HG02798 (cell line): ENCODE measurements at regions not wholly inside any gene's neighbourhood (a gene's known extent, or its start where the extent isn't known, plus 50 kb on each side); places are given as distances from the start of the nearest gene placed in this dataset.
A peak's percentile ranks its signal among the peaks of the same experiment; 100 is the strongest.
"Not testable (repeated sequence)": the region's sequence is repeated elsewhere in the genome, so short reads cannot be mapped to it uniquely, and the experiment has no call there.

ENCODE experiments used
- ATAC-seq: cut with Tn5 transposase; IDR thresholded peaks from one replicate; pipeline ENCODE4 v1.9.1; 2021; ENCODE audit warnings: mild to moderate bottlenecking; ENCODE audit not compliant: unreplicated experiment, poor library complexity

DNA sequence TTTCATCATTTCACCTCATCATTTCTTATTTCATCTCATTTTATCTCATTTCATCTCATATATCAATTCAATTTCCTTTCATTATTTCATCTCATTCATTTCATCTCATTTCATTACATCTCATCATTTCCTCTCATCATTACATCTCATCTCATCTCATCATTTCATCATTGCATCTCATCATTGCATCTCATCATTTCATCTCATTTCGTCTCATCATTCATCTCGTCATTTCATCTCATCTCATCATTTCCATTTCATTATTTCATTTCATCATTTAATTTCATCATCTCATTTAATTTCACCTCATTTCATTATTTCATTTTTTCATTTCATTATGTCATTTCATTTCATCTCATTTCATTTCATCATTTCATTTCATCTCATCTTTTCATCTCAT, 168.5 kb upstream of the FAM72C start:
- not testable (repeated sequence) for ATAC-seq

DNA sequence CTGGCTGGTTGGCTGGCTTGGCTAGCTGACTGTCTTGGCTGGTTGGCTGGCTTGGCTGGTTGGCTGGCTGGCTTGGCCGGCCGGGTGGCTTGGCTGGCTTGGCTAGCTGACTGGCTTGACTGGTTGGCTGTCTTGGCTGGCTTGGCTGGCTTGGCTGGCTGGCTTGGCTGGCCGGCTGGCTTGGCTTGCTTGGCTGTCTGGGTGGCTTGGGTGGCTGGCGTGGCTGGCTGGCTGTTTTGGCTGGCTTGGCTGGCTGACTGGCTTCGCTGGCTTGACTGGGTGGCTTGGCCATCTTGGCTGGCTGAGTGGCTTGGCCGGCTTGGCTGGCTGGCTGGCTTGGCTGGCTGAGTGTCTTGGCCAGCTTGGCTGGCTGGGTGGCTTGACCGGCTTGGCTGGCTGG, 133.2 kb upstream of the FAM72C start:
- not testable (repeated sequence) for ATAC-seq

DNA sequence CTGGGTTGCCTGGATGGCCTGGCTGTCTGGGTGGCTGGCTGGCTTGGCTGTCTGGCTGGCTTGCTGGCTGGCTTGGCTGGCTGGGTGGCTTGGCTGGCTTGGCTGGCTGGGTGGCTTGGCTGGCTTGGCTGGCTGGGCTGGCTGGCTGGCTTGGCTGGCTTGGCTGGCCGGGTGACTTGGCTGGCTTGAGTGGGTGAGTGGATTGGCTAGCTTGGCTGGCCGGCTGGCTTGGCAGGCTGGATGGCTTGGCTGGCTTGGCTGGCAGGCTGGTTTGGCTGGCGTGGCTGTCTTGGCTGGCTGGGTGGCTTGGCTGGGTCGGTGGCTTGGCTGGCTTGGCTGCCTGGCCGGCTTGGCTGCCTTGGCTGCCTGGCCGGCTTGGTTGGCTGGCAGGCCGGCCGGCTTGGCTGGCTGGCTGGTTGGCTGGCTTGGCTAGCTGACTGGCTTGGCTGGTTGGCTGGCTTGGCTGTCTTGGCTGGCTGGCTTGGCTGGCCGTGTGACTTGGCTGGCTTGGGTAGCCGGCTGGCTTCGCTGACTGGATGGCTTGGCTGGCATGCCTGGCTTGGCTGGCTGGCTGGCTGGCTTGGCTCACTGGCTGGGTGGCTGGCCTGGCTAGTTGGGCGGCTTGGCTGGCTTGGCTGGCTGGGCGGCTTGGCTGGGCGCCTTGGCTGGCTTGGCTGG, 132.4 kb upstream of the FAM72C start:
- ATAC-seq = not testable (repeated sequence)

DNA sequence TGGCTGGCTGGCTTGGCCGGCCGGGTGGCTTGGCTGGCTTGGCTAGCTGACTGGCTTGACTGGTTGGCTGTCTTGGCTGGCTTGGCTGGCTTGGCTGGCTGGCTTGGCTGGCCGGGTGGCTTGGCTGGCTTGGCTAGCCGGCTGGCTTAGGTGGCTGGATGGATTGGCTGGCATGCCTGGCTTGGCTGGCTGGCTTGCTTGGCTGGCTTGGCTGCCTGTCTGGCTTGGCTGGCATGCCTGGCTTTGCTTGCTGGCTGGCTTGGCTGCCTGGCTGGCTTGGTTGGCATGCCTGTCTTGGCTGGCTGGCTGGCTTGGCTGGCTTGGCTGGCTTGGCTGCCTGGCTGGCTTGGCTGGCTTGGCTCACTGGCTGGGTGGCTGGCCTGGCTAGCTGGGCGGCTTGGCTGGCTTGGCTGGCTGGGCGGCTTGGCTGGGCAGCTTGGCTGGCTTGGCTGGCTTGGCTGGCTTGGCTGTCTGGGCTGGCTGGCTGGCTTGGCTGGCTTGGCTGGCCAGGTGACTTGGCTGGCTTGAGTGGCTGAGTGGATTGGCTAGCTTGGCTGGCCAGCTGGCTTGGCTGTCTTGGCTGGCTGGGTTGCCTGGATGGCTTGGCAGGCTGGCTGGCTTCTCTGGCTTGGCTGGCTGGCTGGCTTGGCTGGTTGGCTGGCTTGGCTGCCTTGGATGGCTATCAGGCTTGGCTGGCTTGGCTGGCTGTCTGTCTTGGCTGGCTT, 131.5 kb upstream of the FAM72C start:
- not testable (repeated sequence) for ATAC-seq

DNA sequence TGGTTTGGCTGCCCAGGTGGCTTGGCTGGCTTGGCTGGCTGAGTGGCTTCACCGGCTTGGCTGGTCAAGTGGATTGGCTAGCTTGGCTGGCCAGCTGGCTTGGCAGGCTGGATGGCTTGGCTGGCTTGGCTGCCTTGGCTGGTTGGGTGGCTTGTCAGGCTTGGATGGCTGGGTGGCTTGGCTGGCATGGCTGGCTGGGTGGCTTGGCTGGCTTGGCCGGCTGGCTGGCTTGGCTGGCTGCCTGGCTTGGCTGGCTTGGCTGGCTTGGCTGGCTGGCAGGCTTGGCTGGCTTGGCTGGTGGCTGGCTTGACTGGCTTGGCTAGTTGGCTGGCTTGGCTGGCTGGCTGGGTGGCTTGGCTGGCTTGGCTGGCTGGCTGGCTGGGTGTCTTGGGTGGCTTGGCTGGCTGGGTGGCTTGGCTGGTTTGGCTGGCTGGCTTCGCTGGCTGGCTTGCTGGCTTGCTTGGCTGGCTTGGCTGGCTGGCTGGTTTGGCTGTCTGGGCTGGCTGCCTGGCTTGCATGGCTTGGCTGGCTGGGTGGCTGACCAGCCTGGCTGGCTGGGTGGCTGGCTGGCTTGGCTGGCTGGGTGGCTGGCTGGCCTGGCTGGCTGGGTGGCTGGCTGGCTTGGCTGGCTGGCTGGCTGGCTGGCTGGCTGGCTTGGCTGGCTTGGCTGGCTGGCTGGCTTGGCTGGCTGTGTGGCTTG, 130.4 kb upstream of the FAM72C start:
- not testable (repeated sequence) for ATAC-seq

DNA sequence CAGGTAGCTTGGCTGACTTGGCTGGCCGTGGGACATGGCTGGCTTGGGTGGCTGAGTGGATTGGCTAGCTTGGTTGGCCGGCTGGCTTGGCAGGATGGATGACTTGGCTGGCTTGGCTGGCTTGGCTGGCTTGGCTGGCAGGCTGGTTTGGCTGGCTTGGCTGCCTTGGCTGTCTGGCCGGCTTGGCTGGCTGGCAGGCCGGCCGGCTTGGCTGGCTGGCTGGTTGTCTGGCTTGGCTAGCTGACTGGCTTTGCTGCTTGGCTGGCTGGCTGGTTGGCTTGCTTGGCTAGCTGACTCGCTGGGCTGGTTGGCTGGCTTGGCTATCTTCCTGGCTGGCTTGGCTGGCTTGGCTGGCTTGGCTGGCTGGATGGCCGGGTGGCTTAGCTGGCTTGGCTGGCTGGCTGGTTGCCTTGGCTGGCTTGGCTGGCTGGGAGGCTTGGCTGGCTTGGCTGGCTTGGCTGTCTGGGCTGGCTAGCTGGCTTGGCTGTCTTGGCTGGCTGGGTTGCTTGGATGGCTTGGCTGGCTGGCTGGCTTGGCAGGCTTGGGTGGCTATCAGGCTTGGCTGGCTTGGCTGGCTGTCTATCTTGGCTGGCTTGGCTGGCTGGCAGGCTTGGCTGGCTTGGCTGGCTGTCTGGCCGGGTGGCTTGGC, 129.7 kb upstream of the FAM72C start:
- ATAC-seq = no peak

DNA sequence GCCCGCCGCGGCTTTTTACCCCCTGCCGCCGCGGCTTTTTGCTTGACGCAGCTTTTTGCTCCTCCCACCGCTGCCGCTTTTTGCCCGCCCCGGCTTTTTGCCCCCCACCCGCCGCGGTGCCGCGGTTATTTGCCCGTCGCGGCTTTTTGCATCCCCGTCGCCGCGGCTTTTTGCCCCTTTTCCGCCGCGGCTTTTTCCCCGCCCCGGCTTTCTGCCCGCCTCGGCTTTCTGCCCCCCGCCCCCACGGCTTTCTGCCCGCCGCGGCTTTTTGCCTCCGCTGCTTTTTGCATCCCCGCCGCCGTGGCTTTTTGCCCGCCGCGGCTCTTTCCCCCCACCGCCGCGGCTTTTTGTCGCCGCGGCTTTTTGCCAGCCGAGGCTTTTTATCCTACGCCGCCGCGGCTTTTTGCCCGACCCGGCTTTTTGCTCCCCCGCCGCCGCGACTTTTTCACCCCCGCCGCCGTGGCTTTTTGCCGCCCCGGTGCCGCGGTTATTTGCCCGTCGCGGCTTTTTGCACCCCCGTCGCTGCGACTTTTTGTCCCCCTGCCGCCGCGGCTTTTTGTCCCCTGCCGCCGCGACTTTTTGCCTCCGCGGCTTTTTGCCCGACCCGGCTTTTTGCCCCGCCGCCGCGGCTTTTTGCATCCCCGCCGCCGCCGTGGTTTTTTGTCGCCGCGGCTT, 105.5 kb upstream of the FAM72C start:
- ATAC-seq = not testable (repeated sequence)

DNA sequence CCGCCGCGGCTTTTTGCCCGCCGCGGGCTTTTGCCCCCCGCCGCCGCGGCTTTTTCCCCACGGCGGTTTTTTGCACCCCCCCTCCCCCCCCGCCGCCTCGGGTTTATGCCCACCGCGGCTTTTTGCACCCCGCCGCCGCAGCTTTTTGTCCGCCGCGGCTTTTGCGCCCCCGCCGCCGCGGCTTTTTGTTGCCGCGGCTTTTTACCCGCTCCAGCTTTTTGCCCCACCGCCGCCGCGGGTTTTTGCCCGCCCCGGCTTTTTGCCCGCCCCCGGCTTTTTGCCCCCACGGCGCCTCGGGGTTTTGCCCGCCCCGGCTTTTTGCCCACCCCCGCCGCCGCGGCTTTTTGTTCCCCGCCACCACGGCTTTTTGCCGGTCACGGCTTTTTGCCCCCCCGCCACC, 104.9 kb upstream of the FAM72C start:
- ATAC-seq = not testable (repeated sequence)

DNA sequence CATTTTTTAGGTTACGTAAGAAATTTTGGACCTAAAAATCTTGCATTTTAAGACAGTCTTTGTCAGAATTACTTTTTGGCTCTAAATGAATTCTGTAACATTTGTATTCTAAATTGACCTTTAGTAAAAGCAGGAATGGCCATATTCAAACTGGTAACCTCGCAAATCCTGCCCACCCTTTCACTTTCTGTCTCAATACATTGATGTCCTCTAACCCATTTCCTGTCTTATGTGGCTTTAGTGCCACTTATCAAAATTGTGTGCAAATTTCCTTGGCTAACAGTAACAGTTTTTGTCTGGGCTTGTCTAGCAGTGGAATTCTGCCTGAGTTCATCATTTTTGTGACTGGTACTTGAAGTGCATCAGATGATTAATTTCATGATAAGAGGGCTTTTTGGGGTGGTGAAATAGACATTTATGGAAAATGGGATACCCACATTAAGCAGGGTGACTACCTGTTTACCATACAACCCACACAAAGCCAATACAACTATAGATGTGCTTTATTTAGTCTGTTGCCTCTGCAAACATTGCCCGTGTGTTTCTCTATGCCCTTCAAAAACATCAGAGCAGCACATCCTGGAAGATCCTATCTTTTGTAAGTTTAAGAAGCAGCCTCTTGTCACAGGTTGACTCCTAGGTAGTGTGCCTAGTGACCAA, 98.7 kb upstream of the FAM72C start:
- ATAC-seq = not testable (repeated sequence)

DNA sequence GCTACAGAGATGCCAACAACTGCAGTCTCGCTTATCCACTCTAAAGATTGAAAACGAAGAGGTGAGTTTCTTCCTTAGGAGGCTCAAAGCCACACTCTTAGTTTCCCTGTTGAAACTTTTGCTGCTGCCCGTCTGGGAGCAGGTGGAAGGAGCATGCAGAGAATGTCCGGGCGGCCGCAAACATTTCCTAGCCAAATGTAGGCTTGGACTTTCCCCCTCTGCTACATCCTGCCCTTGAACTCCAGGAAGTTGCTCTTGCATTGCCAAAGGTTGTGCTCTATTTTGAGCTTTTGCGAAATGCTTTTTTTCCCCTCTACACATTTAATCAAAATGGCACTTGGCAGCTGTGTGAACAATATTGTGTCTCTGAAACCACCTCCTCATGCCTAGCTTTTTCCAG, 95.3 kb upstream of the FAM72C start:
- ATAC-seq = not testable (repeated sequence)

DNA sequence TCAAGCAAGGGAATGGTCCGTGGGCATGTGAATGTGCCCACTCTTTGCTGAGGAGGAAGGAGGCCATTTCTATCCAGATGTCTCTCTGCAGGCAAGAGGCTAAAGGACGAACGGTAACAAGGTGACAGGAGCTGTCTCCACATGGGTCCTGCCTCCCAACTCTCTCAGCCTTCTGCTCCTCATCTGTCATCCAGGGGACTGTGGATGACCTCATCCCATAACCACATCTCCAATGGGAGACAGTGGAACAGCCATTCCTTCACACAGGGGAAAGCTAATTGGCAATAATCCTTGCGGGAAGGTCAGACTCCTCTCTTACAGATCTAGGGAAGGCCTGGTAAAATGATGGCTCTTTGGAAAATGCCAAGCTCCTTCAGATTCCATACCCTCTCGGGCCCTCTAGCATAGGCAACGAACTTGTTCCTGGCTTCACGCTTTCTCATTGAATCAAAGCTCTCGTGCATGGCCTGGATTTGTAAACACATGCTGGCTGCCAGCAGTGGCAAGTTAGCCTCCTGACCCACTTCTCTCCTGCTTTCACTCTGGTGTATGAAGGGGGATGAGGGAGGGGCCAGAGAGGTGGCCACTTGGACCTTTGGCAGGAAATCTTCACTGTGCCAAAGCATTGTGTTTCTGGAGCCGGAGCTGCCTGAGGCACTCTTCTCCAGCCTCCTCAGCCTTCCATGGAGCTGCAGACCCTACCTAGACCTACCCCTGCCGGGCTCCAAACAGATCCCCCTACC, 94.5 kb upstream of the FAM72C start:
- ATAC-seq = not testable (repeated sequence)

DNA sequence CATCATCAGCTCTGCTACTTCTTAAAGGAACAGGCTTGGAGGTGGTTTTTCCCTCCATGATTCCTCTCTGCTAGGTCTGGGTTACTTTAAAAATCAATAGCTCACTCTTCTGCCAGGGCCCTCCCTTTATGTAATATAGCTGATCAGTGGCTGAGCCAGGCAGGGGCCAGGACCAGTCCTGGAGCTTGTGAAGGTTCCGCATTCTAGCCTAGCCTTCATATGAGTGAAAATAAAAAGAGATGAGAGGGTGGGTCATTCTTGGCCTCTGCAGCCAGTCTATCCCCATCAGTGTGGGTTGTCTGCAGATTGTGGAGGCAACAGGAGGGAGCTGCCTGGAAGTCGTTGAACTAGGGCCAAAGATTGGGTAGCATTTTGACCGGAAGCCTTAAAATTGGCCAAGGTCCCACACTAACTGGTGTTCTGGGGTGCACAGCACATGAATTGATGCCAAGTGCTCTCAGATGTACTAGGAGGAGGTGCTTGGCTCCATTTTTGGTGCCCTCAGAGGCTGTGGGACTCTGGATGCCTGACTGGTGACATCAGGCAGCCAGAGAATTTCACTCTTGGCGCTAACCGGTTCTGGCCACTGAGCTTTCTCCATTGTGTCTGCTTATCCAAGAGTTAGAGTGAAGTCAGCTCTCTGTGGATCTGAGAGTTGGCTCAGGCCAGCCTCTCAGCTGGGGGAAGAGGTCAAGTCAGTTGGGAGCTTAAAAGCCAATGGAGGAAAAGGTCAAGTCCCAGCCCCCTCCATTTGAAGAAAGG, 93.7 kb upstream of the FAM72C start:
- ATAC-seq = not testable (repeated sequence)

DNA sequence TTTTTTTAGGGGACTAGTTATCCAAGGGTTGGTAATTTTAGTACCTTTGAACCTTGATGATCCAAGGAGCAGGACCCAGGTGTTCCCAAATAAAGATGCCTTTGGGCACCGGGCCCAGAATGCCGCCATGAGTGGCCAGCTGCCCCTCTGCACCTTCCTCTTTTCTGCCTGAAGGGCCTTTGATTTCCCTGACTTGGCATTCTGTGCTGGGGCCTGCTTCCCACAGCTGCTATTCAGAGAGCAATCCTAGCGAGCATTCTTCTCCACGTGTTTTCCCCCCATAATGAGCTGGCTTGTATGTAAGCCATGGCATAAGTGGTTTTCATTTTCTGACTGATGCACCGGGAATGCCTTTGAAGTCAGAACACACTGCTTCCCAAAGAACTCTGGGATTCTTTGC, 77.6 kb upstream of the FAM72C start:
- not testable (repeated sequence) for ATAC-seq

DNA sequence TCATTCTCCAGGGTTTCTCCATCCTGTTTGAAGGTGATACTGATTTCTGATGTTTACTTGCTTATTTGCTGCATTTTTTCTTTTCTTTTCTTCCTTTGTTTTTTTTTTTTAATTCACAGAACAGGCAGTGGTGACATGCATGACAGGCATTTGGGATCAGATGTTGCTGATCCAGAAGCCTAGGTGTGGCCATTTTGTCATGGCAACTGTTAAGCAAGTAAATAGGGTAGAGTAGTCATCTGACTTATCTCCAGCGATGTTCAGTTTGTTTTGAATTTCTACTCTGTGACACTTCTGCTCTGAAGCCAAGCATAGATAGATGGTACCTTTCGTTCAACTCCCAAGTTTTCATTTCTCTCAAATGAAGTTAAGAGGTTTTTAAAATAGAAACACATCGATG, 74.9 kb upstream of the FAM72C start:
- not testable (repeated sequence) for ATAC-seq

DNA sequence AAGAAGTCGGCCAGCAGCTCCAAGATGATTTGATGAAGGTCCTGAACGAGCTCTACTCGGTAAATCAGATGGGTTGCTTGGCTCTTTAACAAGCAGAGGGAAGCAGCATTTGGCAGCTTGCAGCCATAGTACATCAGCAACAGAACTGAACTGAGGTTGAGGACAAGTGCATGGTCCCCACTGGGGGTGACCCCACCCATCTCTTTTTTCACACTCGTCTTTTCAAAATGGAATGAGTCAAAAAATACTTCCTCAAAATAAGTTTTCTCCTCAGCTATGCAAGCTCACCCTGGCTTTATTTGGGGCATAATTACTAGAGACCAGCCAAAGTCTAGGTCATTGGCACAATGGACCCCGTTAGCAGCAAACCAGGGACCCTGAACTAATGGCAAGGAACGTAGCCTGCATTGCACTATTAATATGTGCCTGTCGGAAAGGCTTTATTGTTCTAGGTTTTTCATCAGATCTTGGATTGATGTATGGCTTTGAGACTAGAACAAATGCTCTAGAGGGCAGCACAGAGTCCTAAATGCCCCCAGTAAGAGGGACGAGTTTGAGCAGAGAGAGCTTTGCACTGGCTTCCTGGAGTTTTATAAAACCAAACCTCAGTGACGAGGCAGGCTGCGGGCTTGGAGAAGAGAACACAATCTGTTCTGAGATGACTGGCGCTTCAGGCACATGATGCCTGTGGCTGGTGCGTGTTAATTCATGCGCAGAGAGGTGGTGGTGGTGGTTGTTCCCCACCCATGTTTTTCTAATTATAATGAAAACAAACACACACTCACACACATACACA, 74.2 kb upstream of the FAM72C start:
- peak; percentile 44 for ATAC-seq

DNA sequence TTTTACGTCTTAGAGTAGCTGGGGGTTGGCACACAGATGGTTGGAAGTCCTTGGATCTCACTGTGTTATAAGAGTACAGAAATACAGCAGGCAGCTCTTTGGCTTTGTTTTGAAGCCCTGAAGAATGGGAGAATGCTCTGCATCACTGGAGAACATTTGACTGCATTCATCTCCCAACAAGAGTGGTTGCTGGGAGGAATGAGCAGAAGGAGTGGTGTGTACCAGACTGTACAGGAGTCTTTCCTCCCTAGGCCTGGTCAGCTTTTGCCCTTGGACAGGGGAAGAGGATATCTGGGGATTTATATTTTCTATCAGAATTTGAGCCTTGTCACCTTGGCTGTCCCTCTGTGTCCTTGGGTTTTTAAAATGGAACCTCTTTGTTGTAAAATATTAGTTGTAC, 70.5 kb upstream of the FAM72C start:
- not testable (repeated sequence) for ATAC-seq

DNA sequence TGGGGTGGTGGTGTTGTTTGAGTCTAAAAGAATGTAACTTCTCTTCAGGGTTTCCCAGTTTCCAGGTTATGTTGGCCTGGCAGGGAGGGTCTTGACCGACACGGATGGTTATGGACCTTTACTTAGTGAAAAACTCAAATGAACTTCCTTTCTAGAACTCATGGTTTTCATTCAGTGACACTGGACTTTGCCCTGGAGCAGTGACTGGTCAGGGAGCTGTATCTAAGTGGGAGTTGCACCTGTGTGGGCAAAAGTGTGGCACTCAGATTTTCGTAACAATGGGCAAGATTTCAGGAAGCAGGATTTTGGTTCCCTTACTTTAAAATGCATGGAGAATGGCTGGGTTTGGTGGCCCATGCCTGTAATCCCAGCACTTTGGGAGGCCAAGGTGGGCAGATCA, 68.5 kb upstream of the FAM72C start:
- ATAC-seq = not testable (repeated sequence)

DNA sequence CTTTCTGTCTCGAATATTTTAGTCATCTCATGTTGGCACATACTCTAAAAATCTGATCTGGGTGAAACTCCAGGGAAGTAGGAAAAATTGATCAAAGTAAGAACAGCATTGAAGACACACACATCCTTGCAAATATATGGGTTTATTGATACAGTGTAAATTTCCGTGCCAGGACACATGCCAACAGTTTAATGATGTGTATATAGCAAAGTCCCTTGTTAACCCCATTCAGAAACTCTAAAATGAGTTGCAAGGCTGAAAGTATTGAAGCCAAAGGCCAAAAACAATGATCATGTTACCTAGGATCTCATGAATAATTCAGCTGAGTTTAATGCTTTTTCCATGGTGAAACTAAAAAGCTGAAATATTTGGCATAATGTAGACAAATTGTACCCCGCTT, 62.3 kb upstream of the FAM72C start:
- not testable (repeated sequence) for ATAC-seq
